Cerebellar cortex (tissue), 1 donor: ENCODE measurements at regions not wholly inside any gene's neighbourhood (a gene's known extent, or its start where the extent isn't known, plus 50 kb on each side); places are given as distances from the start of the nearest gene placed in this dataset.
A peak's percentile ranks its signal among the peaks of the same experiment; 100 is the strongest.
"Not testable (repeated sequence)": the region's sequence is repeated elsewhere in the genome, so short reads cannot be mapped to it uniquely, and the experiment has no call there.

ENCODE experiments used
- DNase-seq: peaks from one replicate; pipeline ENCODE4 v3.0.0-alpha.2; 2015; ENCODE audit warnings: low spot score

GRCh38 chr10:6926971-6927370 is 346.9 kb upstream of the PRKCQ start:
- no peak for DNase-seq

- DNase-seq, result no peak
Observed at GRCh38 chr10:6925146-6925545, 345.1 kb upstream of the PRKCQ start.

GRCh38 chr10:6924166-6924565 is 344.1 kb upstream of the PRKCQ start:
- DNase-seq, result no peak

GRCh38 chr10:6921026-6921425 is 340.9 kb upstream of the PRKCQ start:
- not testable (repeated sequence) for DNase-seq

GRCh38 chr10:6920072-6921019 is 340.3 kb upstream of the PRKCQ start:
- DNase-seq, result peak; percentile 76

GRCh38 chr10:6919077-6919476 is 339.0 kb upstream of the PRKCQ start:
- no peak for DNase-seq

GRCh38 chr10:6918305-6918704 is 338.2 kb upstream of the PRKCQ start:
- no peak for DNase-seq

- no peak for DNase-seq
Observed at GRCh38 chr10:6917125-6917524, 337.0 kb upstream of the PRKCQ start.

GRCh38 chr10:6916601-6917000 is 336.5 kb upstream of the PRKCQ start:
- no peak for DNase-seq

- no peak for DNase-seq
Observed at GRCh38 chr10:6915307-6915706, 335.2 kb upstream of the PRKCQ start.

GRCh38 chr10:6912929-6913328 is 332.9 kb upstream of the PRKCQ start:
- no peak for DNase-seq

GRCh38 chr10:6912424-6912823 is 332.3 kb upstream of the PRKCQ start:
- no peak for DNase-seq

- DNase-seq, result no peak
Observed at GRCh38 chr10:6912021-6912420, 331.9 kb upstream of the PRKCQ start.

GRCh38 chr10:6909905-6910560 is 330.0 kb upstream of the PRKCQ start:
- DNase-seq, result no peak

- no peak for DNase-seq
Observed at GRCh38 chr10:6907877-6908530, 327.9 kb upstream of the PRKCQ start.

- DNase-seq, result no peak
Observed at GRCh38 chr10:6894405-6894804, 314.3 kb upstream of the PRKCQ start.

- no peak for DNase-seq
Observed at GRCh38 chr10:6892864-6893263, 312.8 kb upstream of the PRKCQ start.

- no peak for DNase-seq
Observed at GRCh38 chr10:6891924-6892323, 311.8 kb upstream of the PRKCQ start.

GRCh38 chr10:6889718-6890117 is 309.6 kb upstream of the PRKCQ start:
- no peak for DNase-seq

GRCh38 chr10:6888434-6888833 is 308.4 kb upstream of the PRKCQ start:
- DNase-seq, result no peak

- no peak for DNase-seq
Observed at GRCh38 chr10:6885284-6885683, 305.2 kb upstream of the PRKCQ start.

GRCh38 chr10:6881987-6882386 is 301.9 kb upstream of the PRKCQ start:
- no peak for DNase-seq
